Naive thymus-derived CD4-positive, alpha-beta T cell (primary cell): ENCODE measurements at regions not wholly inside any gene's neighbourhood (a gene's known extent, or its start where the extent isn't known, plus 50 kb on each side); places are given as distances from the start of the nearest gene placed in this dataset.
"Not testable (repeated sequence)": the region's sequence is repeated elsewhere in the genome, so short reads cannot be mapped to it uniquely, and the experiment has no call there.

ENCODE experiments used
- ATAC-seq: fragments of 150-1000 bp; cut with Tn5 transposase; 2 replicates; pipeline ENCODE4 v1.10.0; 2021; ENCODE audit warnings: mild to moderate bottlenecking, moderate library complexity
- CTCF ChIA-PET: fragments of 350-600 bp; sonication (Branson Sonifier 250); formaldehyde crosslinking; loops from one replicate; lab custom pipeline; 2021; ENCODE audit warnings: antibody characterized with exemption; lab: Charles Lee
- POLR2A ChIA-PET: fragments of 350-600 bp; sonication (Branson Sonifier 250); formaldehyde crosslinking; loops from one replicate; lab custom pipeline; 2021; ENCODE audit warnings: antibody characterized with exemption, inconsistent platforms; lab: Charles Lee
- DNase-seq, 9 donors: peaks; one replicate each; pipeline versions ENCODE4 v3.0.0 to v3.0.0-alpha.2; 2020 to 2022; ENCODE audit warnings: mixed read lengths in 1 of 9
- H3K27ac ChIP-seq: one replicate; pipeline ENCODE4 v1.7.0; 2013; ENCODE audit warnings: mild to moderate bottlenecking, low read depth, low read length, moderate library complexity
- H3K27me3 ChIP-seq, 2 donors: one replicate each; pipeline ENCODE4 v1.7.0; 2013; ENCODE audit warnings: low read length in 2 of 2, mild to moderate bottlenecking in 2 of 2, moderate library complexity in 2 of 2; ENCODE audit not compliant: control insufficient read depth in 2 of 2, insufficient read depth in 2 of 2
- H3K36me3 ChIP-seq, 3 experiments: 1 replicate in 2 of 3; 2 replicates in 1 of 3; pipeline ENCODE4 v1.7.0; 2013; ENCODE audit warnings: low read length in 3 of 3, mild to moderate bottlenecking in 3 of 3, moderate library complexity in 1 of 3; ENCODE audit not compliant: insufficient read depth in 3 of 3, control insufficient read depth in 2 of 3
- H3K4me1 ChIP-seq, 2 donors: one replicate each; pipeline ENCODE4 v1.7.0; 2013; ENCODE audit warnings: low read length in 2 of 2, mild to moderate bottlenecking in 2 of 2, moderate library complexity in 1 of 2; ENCODE audit not compliant: control insufficient read depth in 2 of 2, insufficient read depth in 2 of 2
- H3K4me3 ChIP-seq: 2 replicates; pipeline ENCODE4 v1.7.0; 2013; ENCODE audit warnings: mild to moderate bottlenecking, low read length
- H3K9me3 ChIP-seq, 3 experiments: 1 replicate in 2 of 3; 2 replicates in 1 of 3; pipeline ENCODE4 v1.7.0; 2013; ENCODE audit warnings: low read length in 3 of 3; ENCODE audit not compliant: control insufficient read depth in 2 of 3
- H3K27ac Mint-ChIP-seq, 9 donors: one replicate each; pipeline ENCODE4 v1.8.0; 2020 to 2022; ENCODE audit warnings: mixed read lengths in 9 of 9, mild to moderate bottlenecking in 8 of 9, moderate library complexity in 5 of 9, inconsistent platforms in 2 of 9
- H3K27me3 Mint-ChIP-seq, 5 donors: one replicate each; pipeline ENCODE4 v1.8.0; 2021 to 2022; ENCODE audit warnings: mixed read lengths in 5 of 5, mild to moderate bottlenecking in 1 of 5
- H3K36me3 Mint-ChIP-seq, 5 donors: one replicate each; pipeline ENCODE4 v1.8.0; 2020 to 2022; ENCODE audit warnings: mixed read lengths in 5 of 5, mild to moderate bottlenecking in 3 of 5, inconsistent platforms in 1 of 5
- H3K4me1 Mint-ChIP-seq, 7 donors: one replicate each; pipeline ENCODE4 v1.8.0; 2020 to 2022; ENCODE audit warnings: mixed read lengths in 7 of 7, mild to moderate bottlenecking in 3 of 7, inconsistent platforms in 1 of 7
- H3K4me3 Mint-ChIP-seq, 10 donors: one replicate each; pipeline ENCODE4 v1.8.0; 2020 to 2022; ENCODE audit warnings: mild to moderate bottlenecking in 10 of 10, mixed read lengths in 10 of 10, moderate library complexity in 6 of 10, inconsistent platforms in 2 of 10
- H3K9me3 Mint-ChIP-seq, 11 donors: one replicate each; pipeline ENCODE4 v1.8.0; 2020 to 2022; ENCODE audit warnings: mixed read lengths in 11 of 11, mild to moderate bottlenecking in 4 of 11, inconsistent platforms in 1 of 11, moderate library complexity in 1 of 11
- intact Hi-C, 2 donors: fragments of 100-400 bp; cut with micrococcal nuclease; formaldehyde crosslinking; loops; one replicate each; pipeline ENCODE4 v1.15.1; 2023

- Histone ChIP-seq H3K4me3 (no peak overlapping the region), H3K9me3 (no peaks in the 10 kb centered on the region), H3K4me1 (no peaks in the 10 kb centered on the region), H3K27me3 (no peaks in the 10 kb centered on the region), H3K36me3 (no peaks in the 10 kb centered on the region), H3K27ac (no peak overlapping the region)
- H3K9me3 Mint-ChIP-seq = peaks cover 0 to 10% (median 3%) of the 10 kb centered on the region in 11 donors
- intact Hi-C loops = no loop called here
- ATAC-seq (no peak), DNase-seq (no peak)
- CTCF ChIA-PET = no interaction called here
- POLR2A ChIA-PET = no interaction called here
- no peaks in the 10 kb centered on the region for H3K4me1 Mint-ChIP-seq
- H3K27ac Mint-ChIP-seq = no peak overlapping the region
- H3K4me3 Mint-ChIP-seq = no peak overlapping the region
- H3K36me3 Mint-ChIP-seq = no peaks in the 10 kb centered on the region
- no peaks in the 10 kb centered on the region for H3K27me3 Mint-ChIP-seq
These were observed 278.9 kb upstream of the PCDH9 start for GRCh38 chr13:67509018-67509417.

- H3K4me3 Mint-ChIP-seq, DNase-seq, H3K36me3 ChIP-seq, H3K4me3 ChIP-seq, ATAC-seq, H3K9me3 Mint-ChIP-seq, POLR2A ChIA-PET, H3K27me3 Mint-ChIP-seq, CTCF ChIA-PET, H3K9me3 ChIP-seq, H3K4me1 ChIP-seq, intact Hi-C loops, H3K36me3 Mint-ChIP-seq, H3K27ac ChIP-seq, H3K27ac Mint-ChIP-seq, H3K27me3 ChIP-seq, H3K4me1 Mint-ChIP-seq: not testable (repeated sequence)
These were observed 278.1 kb upstream of the PCDH9 start for GRCh38 chr13:67508275-67508674.

GRCh38 chr13:67506407-67506806 is 276.3 kb upstream of the PCDH9 start:
- CTCF ChIA-PET = no interaction called here
- Mint-ChIP-seq H3K27ac (no peak overlapping the region), H3K4me3 (no peak overlapping the region), H3K27me3 (no peaks in the 10 kb centered on the region), H3K4me1 (no peaks in the 10 kb centered on the region), H3K9me3 (peaks cover 0 to 10% (median 3%) of the 10 kb centered on the region in 11 donors), H3K36me3 (no peaks in the 10 kb centered on the region)
- Histone ChIP-seq H3K9me3 (no peaks in the 10 kb centered on the region), H3K4me1 (no peaks in the 10 kb centered on the region), H3K36me3 (no peaks in the 10 kb centered on the region), H3K4me3 (no peak overlapping the region), H3K27me3 (no peaks in the 10 kb centered on the region), H3K27ac (no peak overlapping the region)
- intact Hi-C loops = no loop called here
- POLR2A ChIA-PET = no interaction called here
- DNase-seq = no peak
- no peak for ATAC-seq

- H3K4me1 Mint-ChIP-seq = no peaks in the 10 kb centered on the region
- no peaks in the 10 kb centered on the region for H3K36me3 Mint-ChIP-seq
- ATAC-seq (no peak), DNase-seq (no peak)
- no peak overlapping the region for H3K27ac Mint-ChIP-seq
- H3K4me3 ChIP-seq = no peak overlapping the region
- peaks cover 2 to 15% (median 4%) of the 10 kb centered on the region in 11 donors for H3K9me3 Mint-ChIP-seq
- no peak overlapping the region for H3K27ac ChIP-seq
- ChIA-PET POLR2A (no interaction called here), CTCF (no interaction called here)
- H3K4me1 ChIP-seq = no peaks in the 10 kb centered on the region
- H3K27me3 ChIP-seq = no peaks in the 10 kb centered on the region
- H3K4me3 Mint-ChIP-seq = no peak overlapping the region
- intact Hi-C loops = no loop called here
- H3K9me3 ChIP-seq = no peaks in the 10 kb centered on the region
- H3K36me3 ChIP-seq = no peaks in the 10 kb centered on the region
- no peaks in the 10 kb centered on the region for H3K27me3 Mint-ChIP-seq
These were observed 275.2 kb upstream of the PCDH9 start for GRCh38 chr13:67505376-67505775.

GRCh38 chr13:67498948-67499347 is 268.8 kb upstream of the PCDH9 start:
- ChIA-PET CTCF (no interaction called here), POLR2A (no interaction called here)

GRCh38 chr13:67493835-67494234 is 263.7 kb upstream of the PCDH9 start:
- ChIA-PET CTCF (no interaction called here), POLR2A (no interaction called here)
- Mint-ChIP-seq H3K4me3 (no peak overlapping the region), H3K27ac (no peak overlapping the region), H3K27me3 (no peaks in the 10 kb centered on the region), H3K36me3 (no peaks in the 10 kb centered on the region), H3K9me3 (peaks cover 0 to 13% (median 0%) of the 10 kb centered on the region in 11 donors), H3K4me1 (no peaks in the 10 kb centered on the region)
- intact Hi-C loops = no loop called here
- Histone ChIP-seq H3K27ac (no peak overlapping the region), H3K27me3 (no peaks in the 10 kb centered on the region), H3K9me3 (no peaks in the 10 kb centered on the region), H3K36me3 (no peaks in the 10 kb centered on the region), H3K4me1 (no peaks in the 10 kb centered on the region), H3K4me3 (no peak overlapping the region)
- ATAC-seq = peak; percentile 70
- no peak for DNase-seq

More at GRCh38 chr13:67498948-67499347, 268.8 kb upstream of the PCDH9 start:
- no peaks in the 10 kb centered on the region for H3K27me3 Mint-ChIP-seq
- ATAC-seq (no peak), DNase-seq (no peak)
- H3K9me3 Mint-ChIP-seq = peaks cover 0 to 25% (median 3%) of the 10 kb centered on the region in 11 donors
- no peak overlapping the region for H3K4me3 Mint-ChIP-seq
- H3K27ac ChIP-seq = no peak overlapping the region
- no peaks in the 10 kb centered on the region for H3K27me3 ChIP-seq
- no peaks in the 10 kb centered on the region for H3K36me3 Mint-ChIP-seq
- no peaks in the 10 kb centered on the region for H3K36me3 ChIP-seq
- no peaks in the 10 kb centered on the region for H3K4me1 ChIP-seq
- no peak overlapping the region for H3K27ac Mint-ChIP-seq
- H3K9me3 ChIP-seq = no peaks in the 10 kb centered on the region
- no peaks in the 10 kb centered on the region for H3K4me1 Mint-ChIP-seq
- H3K4me3 ChIP-seq = no peak overlapping the region
- intact Hi-C loops = no loop called here

GRCh38 chr13:67489016-67489415 is 258.9 kb upstream of the PCDH9 start:
- no peaks in the 10 kb centered on the region for H3K27me3 Mint-ChIP-seq

More at GRCh38 chr13:67489016-67489415, 258.9 kb upstream of the PCDH9 start:
- Mint-ChIP-seq H3K36me3 (no peaks in the 10 kb centered on the region), H3K4me3 (no peak overlapping the region), H3K9me3 (peaks cover 0 to 5% (median 0%) of the 10 kb centered on the region in 11 donors), H3K27ac (no peak overlapping the region), H3K4me1 (no peaks in the 10 kb centered on the region)
- no peak overlapping the region for H3K27ac ChIP-seq
- no peaks in the 10 kb centered on the region for H3K4me1 ChIP-seq
- H3K9me3 ChIP-seq = no peaks in the 10 kb centered on the region
- H3K36me3 ChIP-seq = no peaks in the 10 kb centered on the region
- no peak overlapping the region for H3K4me3 ChIP-seq
- intact Hi-C loops = no loop called here
- ChIA-PET CTCF (no interaction called here), POLR2A (no interaction called here)
- DNase-seq = no peak
- H3K27me3 ChIP-seq = no peaks in the 10 kb centered on the region
- no peak for ATAC-seq
